ENCODE measurements at regions not wholly inside any gene's neighbourhood (a gene's known extent, or its start where the extent isn't known, plus 50 kb on each side); places are given as distances from the start of the nearest gene placed in this dataset.

DNA sequence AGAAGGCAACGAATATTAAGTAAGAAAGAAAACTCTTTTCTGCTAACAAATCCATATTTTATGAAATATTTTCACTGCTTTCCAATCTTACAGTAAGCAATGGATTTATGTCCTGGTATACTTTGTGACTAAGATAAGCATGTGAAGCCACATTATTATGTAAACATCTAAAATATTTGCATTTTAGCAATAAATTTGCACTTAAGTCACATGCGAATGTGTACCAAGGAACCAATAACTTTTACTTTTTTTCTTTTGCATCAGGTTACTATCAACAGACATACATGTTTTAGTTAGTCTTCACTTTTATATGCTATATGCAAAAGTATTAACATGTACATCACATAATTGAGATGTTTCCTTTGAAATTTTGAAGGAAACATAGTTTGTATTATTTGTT is 536.7 kb downstream of the SLITRK6 start:
- 77% methylated on average over 2 of the region's 2 CpGs for WGBS (ENCODE audit: low lambda C conversion rate, missing lambda C conversion rate)
- no peak overlapping the region for H3K27ac ChIP-seq
- no peak overlapping the region for H3K4me3 ChIP-seq
- no peaks in the 10 kb centered on the region for H3K36me3 ChIP-seq (replicated peaks; ENCODE audit: insufficient read depth, low read depth)
- no peaks in the 10 kb centered on the region for H3K4me1 ChIP-seq (ENCODE audit: insufficient read depth)
- H3K79me2 ChIP-seq: no peaks in the 10 kb centered on the region
- no peak for TF ChIP-seq EZH2 (IDR thresholded peaks at IDR 0.05; ENCODE audit: borderline replicate concordance)
- TF ChIP-seq, protein P1, sequence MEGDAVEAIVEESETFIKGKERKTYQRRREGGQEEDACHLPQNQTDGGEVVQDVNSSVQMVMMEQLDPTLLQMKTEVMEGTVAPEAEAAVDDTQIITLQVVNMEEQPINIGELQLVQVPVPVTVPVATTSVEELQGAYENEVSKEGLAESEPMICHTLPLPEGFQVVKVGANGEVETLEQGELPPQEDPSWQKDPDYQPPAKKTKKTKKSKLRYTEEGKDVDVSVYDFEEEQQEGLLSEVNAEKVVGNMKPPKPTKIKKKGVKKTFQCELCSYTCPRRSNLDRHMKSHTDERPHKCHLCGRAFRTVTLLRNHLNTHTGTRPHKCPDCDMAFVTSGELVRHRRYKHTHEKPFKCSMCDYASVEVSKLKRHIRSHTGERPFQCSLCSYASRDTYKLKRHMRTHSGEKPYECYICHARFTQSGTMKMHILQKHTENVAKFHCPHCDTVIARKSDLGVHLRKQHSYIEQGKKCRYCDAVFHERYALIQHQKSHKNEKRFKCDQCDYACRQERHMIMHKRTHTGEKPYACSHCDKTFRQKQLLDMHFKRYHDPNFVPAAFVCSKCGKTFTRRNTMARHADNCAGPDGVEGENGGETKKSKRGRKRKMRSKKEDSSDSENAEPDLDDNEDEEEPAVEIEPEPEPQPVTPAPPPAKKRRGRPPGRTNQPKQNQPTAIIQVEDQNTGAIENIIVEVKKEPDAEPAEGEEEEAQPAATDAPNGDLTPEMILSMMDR (IDR thresholded peaks at IDR 0.05; ENCODE audit: poor library complexity): no peak
- TF ChIP-seq EZH2phosphoT487 (IDR thresholded peaks at IDR 0.05; ENCODE audit: low read depth, severe bottlenecking, unreplicated experiment): no peak
- no peaks in the 10 kb centered on the region for H4K20me1 ChIP-seq (ENCODE audit: insufficient read depth, poor library complexity, severe bottlenecking)
- no peak for DNase-seq (ENCODE audit: low spot score)
- H3K27me3 ChIP-seq: no peaks in the 10 kb centered on the region
- no peak overlapping the region for H2AFZ ChIP-seq
- no peaks in the 10 kb centered on the region for H3K9me3 ChIP-seq (ENCODE audit: low read depth)
- no peak overlapping the region for H3K4me2 ChIP-seq
- no peaks in the 10 kb centered on the region for H3K9me2 ChIP-seq (replicated peaks; ENCODE audit: insufficient read depth)

DNA sequence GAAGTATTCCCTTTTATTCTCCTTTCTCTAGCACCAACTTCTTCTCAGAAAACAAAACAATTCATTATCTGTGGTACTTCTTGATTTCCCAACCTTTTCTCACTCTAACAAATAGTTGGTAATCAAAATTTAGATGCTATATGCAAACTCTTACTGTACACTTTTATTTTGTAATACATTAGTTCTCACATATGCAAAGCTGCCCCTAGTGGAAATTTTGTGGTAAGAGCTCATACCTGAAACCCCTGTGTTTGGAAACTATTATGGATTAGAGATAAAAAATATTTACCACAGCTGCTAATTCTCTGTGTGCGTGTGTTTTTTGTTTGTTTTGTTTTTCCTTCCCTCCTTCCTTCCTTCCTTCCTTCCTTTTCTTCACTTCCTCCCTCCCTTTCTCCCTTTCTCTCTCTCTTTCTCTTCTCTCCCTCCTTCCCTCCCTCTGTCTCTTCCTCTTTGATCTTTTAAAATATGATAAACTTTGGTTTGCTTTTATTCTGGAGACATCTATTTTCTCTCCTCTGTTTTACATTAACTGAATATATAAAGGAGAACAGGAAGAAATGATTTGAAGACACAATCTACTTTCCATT is 537.4 kb downstream of the SLITRK6 start:
- Histone ChIP-seq H3K27ac (no peak overlapping the region), H4K20me1 (ENCODE audit: insufficient read depth, poor library complexity, severe bottlenecking) (no peaks in the 10 kb centered on the region), H3K27me3 (no peaks in the 10 kb centered on the region), H3K4me3 (no peak overlapping the region), H3K79me2 (no peaks in the 10 kb centered on the region), H3K9me3 (ENCODE audit: low read depth) (no peaks in the 10 kb centered on the region), H3K4me2 (no peak overlapping the region), H3K36me3 (replicated peaks; ENCODE audit: insufficient read depth, low read depth) (no peaks in the 10 kb centered on the region), H3K9me2 (replicated peaks; ENCODE audit: insufficient read depth) (no peaks in the 10 kb centered on the region), H3K4me1 (ENCODE audit: insufficient read depth) (no peaks in the 10 kb centered on the region), H2AFZ (no peak overlapping the region)
- 17% methylated on average over 1 of the region's 1 CpG for WGBS (ENCODE audit: low lambda C conversion rate, missing lambda C conversion rate)
- no peak for TF ChIP-seq EZH2 (IDR thresholded peaks at IDR 0.05; ENCODE audit: borderline replicate concordance)
- TF ChIP-seq, protein P1 (IDR thresholded peaks at IDR 0.05; ENCODE audit: poor library complexity): peak; percentile 50
- peak; percentile 20 for DNase-seq (ENCODE audit: low spot score)

DNA sequence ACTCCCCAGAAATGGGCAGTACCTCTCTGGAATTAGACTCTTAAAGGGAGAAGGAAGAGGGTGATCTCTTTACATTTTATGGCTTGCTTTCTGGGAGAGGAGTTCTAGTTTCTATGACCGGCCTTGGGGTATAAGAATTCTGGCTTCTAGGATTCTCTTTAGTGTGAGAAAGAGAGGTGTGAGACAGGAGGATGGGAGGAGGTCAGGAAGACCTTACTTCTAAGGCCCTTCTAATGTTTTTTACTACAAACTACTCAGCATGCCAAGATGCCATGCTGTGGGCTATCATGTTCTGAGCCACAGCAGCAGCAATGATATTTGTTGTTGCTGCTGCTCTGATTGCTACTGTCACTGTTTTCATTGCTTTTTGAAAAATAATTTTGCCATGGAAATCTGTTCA is 538.3 kb downstream of the SLITRK6 start:
- no peak for DNase-seq (ENCODE audit: low spot score)

More for the DNA sequence above, 538.3 kb downstream of the SLITRK6 start:
- no peak overlapping the region for H3K4me3 ChIP-seq
- no peaks in the 10 kb centered on the region for H3K27me3 ChIP-seq
- no peaks in the 10 kb centered on the region for H3K79me2 ChIP-seq
- 69% methylated on average over 1 of the region's 1 CpG for WGBS (ENCODE audit: low lambda C conversion rate, missing lambda C conversion rate)
- TF ChIP-seq EZH2 (IDR thresholded peaks at IDR 0.05; ENCODE audit: borderline replicate concordance) (no peak), EZH2phosphoT487 (IDR thresholded peaks at IDR 0.05; ENCODE audit: low read depth, severe bottlenecking, unreplicated experiment) (no peak)
- TF ChIP-seq, protein P1 (IDR thresholded peaks at IDR 0.05; ENCODE audit: poor library complexity): no peak
- no peak overlapping the region for H2AFZ ChIP-seq
- H3K36me3 ChIP-seq (replicated peaks; ENCODE audit: insufficient read depth, low read depth): no peaks in the 10 kb centered on the region
- no peaks in the 10 kb centered on the region for H3K9me2 ChIP-seq (replicated peaks; ENCODE audit: insufficient read depth)
- no peaks in the 10 kb centered on the region for H3K4me1 ChIP-seq (ENCODE audit: insufficient read depth)
- no peak overlapping the region for H3K4me2 ChIP-seq
- H4K20me1 ChIP-seq (ENCODE audit: insufficient read depth, poor library complexity, severe bottlenecking): no peaks in the 10 kb centered on the region
- no peak overlapping the region for H3K27ac ChIP-seq
- no peaks in the 10 kb centered on the region for H3K9me3 ChIP-seq (ENCODE audit: low read depth)
